Smooth muscle cell (in vitro differentiated cells): ENCODE measurements at regions not wholly inside any gene's neighbourhood (a gene's known extent, or its start where the extent isn't known, plus 50 kb on each side); places are given as distances from the start of the nearest gene placed in this dataset.

Experiments
- DNase-seq: peaks from one replicate; lab custom pipeline; 2025; ENCODE audit not compliant: unreplicated experiment; lab: John Stamatoyannopoulos, UW
- H2AFZ ChIP-seq: fragments of 200-600 bp; sonication (generic); 2 replicates; pipeline ENCODE4 v1.6.0; 2016; ENCODE audit warnings: antibody characterized with exemption, low read depth, mild to moderate bottlenecking
- H3F3A ChIP-seq: fragments of 200-600 bp; sonication (generic); 2 replicates; pipeline ENCODE4 v1.6.0; 2017; ENCODE audit warnings: antibody characterized with exemption, low read depth
- H3K27ac ChIP-seq: fragments of 200-600 bp; sonication (generic); 2 replicates; pipeline ENCODE4 v1.5.1; 2016; ENCODE audit warnings: low read depth, mild to moderate bottlenecking
- H3K27me3 ChIP-seq: fragments of 200-600 bp; sonication (generic); 2 replicates; pipeline ENCODE4 v1.6.1; 2016; ENCODE audit warnings: low read depth, mild to moderate bottlenecking
- H3K36me3 ChIP-seq: fragments of 200-600 bp; sonication (generic); 2 replicates; pipeline ENCODE4 v1.5.1; 2016; ENCODE audit warnings: low read depth
- H3K4me1 ChIP-seq: fragments of 200-600 bp; sonication (generic); 2 replicates; pipeline ENCODE4 v1.5.1; 2016; ENCODE audit warnings: low read depth
- H3K4me2 ChIP-seq: fragments of 200-600 bp; sonication (generic); 2 replicates; pipeline ENCODE4 v1.6.0; 2016; ENCODE audit warnings: mild to moderate bottlenecking
- H3K4me3 ChIP-seq: fragments of 200-600 bp; sonication (generic); 2 replicates; pipeline ENCODE4 v1.5.1; 2016; ENCODE audit warnings: mild to moderate bottlenecking
- H3K79me2 ChIP-seq: fragments of 200-600 bp; sonication (generic); 2 replicates; pipeline ENCODE4 v1.6.0; 2016; ENCODE audit warnings: low read depth, mild to moderate bottlenecking
- H3K9ac ChIP-seq: fragments of 200-600 bp; sonication (generic); 2 replicates; pipeline ENCODE4 v1.6.0; 2016; ENCODE audit warnings: low read depth
- H3K9me3 ChIP-seq: fragments of 200-600 bp; sonication (generic); replicated peaks from 2 replicates; pipeline ENCODE4 v1.5.1; 2016; ENCODE audit warnings: low read depth
- H4K20me1 ChIP-seq: fragments of 200-600 bp; sonication (generic); 2 replicates; pipeline ENCODE4 v1.6.0; 2016; ENCODE audit warnings: low read depth
- WGBS: methylation state at CpG from one replicate; pipeline ENCODE4 v1.1.7; 2016; ENCODE audit warnings: low lambda C conversion rate; 5-methylcytosine and 5-hydroxymethylcytosine counted together
- TF ChIP-seq, protein P1 (sequence below): fragments of 200-600 bp; sonication (generic); IDR thresholded peaks from 2 replicates; pipeline ENCODE4 v1.5.1; 2017; ENCODE audit warnings: borderline replicate concordance, mild to moderate bottlenecking, antibody characterized with exemption; ENCODE audit not compliant: insufficient read depth, poor library complexity, severe bottlenecking

DNA sequence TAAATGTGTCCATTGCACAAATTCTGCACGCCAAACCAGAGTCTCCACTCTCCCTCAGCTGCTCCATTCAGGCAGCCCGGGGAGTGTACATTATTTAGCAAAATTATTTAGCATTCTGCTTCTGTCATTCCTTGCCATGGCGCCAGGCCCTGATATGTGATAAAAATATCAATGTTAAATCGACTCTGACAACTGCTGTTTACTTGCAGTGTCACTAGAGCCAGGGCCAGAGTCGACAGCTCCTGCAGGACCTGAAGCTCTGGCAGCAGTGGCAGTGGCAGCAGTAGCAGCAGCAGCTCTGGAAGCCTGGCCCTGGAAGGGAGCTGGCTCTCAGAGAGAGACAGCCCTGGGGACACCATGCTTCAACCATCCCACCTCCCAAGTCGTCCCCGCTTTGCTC, 224.5 kb downstream of the BUD13 start:
- TF ChIP-seq, protein P1, sequence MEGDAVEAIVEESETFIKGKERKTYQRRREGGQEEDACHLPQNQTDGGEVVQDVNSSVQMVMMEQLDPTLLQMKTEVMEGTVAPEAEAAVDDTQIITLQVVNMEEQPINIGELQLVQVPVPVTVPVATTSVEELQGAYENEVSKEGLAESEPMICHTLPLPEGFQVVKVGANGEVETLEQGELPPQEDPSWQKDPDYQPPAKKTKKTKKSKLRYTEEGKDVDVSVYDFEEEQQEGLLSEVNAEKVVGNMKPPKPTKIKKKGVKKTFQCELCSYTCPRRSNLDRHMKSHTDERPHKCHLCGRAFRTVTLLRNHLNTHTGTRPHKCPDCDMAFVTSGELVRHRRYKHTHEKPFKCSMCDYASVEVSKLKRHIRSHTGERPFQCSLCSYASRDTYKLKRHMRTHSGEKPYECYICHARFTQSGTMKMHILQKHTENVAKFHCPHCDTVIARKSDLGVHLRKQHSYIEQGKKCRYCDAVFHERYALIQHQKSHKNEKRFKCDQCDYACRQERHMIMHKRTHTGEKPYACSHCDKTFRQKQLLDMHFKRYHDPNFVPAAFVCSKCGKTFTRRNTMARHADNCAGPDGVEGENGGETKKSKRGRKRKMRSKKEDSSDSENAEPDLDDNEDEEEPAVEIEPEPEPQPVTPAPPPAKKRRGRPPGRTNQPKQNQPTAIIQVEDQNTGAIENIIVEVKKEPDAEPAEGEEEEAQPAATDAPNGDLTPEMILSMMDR, result no peak
- Histone ChIP-seq H3K4me1 (no peaks in the 10 kb centered on the region), H3K27ac (no peak overlapping the region), H3K9ac (no peak overlapping the region), H3K27me3 (peaks cover 23% of the 10 kb centered on the region), H3F3A (no peaks in the 10 kb centered on the region), H3K36me3 (no peaks in the 10 kb centered on the region), H3K4me2 (no peak overlapping the region), H4K20me1 (no peaks in the 10 kb centered on the region), H2AFZ (no peak overlapping the region), H3K79me2 (no peaks in the 10 kb centered on the region), H3K9me3 (no peaks in the 10 kb centered on the region), H3K4me3 (no peak overlapping the region)
- no peak for DNase-seq
- 89% methylated on average over 7 of the region's 7 CpGs for WGBS

- H2AFZ ChIP-seq, result no peak overlapping the region
- peaks cover 30% of the 10 kb centered on the region for H3K27me3 ChIP-seq
- TF ChIP-seq, protein P1, result no peak
- H3K4me3 ChIP-seq, result no peak overlapping the region
- H3K9me3 ChIP-seq, result no peaks in the 10 kb centered on the region
- no peaks in the 10 kb centered on the region for H4K20me1 ChIP-seq
- no peaks in the 10 kb centered on the region for H3K79me2 ChIP-seq
- no peak for DNase-seq
- no peaks in the 10 kb centered on the region for H3K36me3 ChIP-seq
- H3K4me2 ChIP-seq, result no peak overlapping the region
- no peak overlapping the region for H3K27ac ChIP-seq
- no peaks in the 10 kb centered on the region for H3K4me1 ChIP-seq
- H3F3A ChIP-seq, result no peaks in the 10 kb centered on the region
- H3K9ac ChIP-seq, result no peak overlapping the region
- 76% methylated on average over 2 of the region's 2 CpGs for WGBS
These were observed 225.2 kb downstream of the BUD13 start for GRCh38 chr11:116547571-116547970.

DNA sequence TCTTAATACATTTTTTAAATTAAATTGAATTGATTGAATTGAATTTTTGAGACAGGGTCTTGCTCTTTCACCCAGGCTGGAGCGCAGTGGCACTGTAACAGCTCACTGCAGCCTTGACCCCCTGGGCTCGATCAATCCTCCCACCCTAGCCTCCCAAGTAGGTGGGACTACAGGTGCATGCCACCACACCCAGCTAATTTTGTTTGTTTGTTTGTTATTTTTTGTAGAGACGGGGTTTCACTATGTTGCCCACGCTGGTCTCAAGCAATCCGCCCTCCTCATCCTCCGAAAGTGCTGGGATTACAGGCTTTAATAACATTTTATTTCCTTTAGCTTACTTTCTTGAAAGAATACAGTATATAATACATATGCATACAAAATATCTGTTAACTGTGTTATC, 226.9 kb downstream of the BUD13 start:
- TF ChIP-seq, protein P1, result no peak
- no peak overlapping the region for H3K9ac ChIP-seq
- H3F3A ChIP-seq, result no peaks in the 10 kb centered on the region
- H3K27me3 ChIP-seq, result peaks cover 38% of the 10 kb centered on the region
- H3K27ac ChIP-seq, result no peak overlapping the region
- no peaks in the 10 kb centered on the region for H3K9me3 ChIP-seq
- H3K36me3 ChIP-seq, result no peaks in the 10 kb centered on the region
- H4K20me1 ChIP-seq, result no peaks in the 10 kb centered on the region
- H3K4me1 ChIP-seq, result no peaks in the 10 kb centered on the region
- H3K4me2 ChIP-seq, result no peak overlapping the region
- no peak overlapping the region for H2AFZ ChIP-seq
- no peaks in the 10 kb centered on the region for H3K79me2 ChIP-seq
- WGBS, result 94% methylated on average over 6 of the region's 6 CpGs
- no peak for DNase-seq
- no peak overlapping the region for H3K4me3 ChIP-seq

DNA sequence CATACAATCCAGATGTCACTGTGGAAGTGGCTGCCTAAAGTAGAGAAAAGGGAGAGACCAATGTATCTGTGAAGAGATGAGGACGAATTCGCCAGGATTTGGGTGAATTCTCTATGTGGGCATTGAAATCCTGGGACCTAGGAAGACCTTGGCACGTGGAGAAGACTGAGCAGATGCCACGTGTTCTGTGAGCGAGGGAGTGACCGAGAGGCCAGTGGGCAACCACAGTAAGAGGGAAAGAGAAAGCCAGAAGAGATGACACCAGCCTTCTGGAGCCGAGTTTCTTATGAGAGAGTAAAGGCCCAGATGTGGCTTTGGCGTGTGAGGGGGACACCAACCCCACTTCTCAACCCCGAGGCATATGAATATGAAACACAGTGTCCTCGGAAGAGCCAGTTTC, 228.1 kb downstream of the BUD13 start:
- WGBS, result 92% methylated on average over 10 of the region's 10 CpGs
- TF ChIP-seq, protein P1, result no peak
- Histone ChIP-seq H3K4me2 (no peak overlapping the region), H2AFZ (no peak overlapping the region), H4K20me1 (no peaks in the 10 kb centered on the region), H3K9me3 (no peaks in the 10 kb centered on the region), H3K9ac (no peak overlapping the region), H3K36me3 (no peaks in the 10 kb centered on the region), H3K27me3 (peaks cover 38% of the 10 kb centered on the region), H3K27ac (no peak overlapping the region), H3K79me2 (no peaks in the 10 kb centered on the region), H3F3A (no peaks in the 10 kb centered on the region), H3K4me1 (no peaks in the 10 kb centered on the region), H3K4me3 (no peak overlapping the region)
- no peak for DNase-seq
